ENCODE measurements at regions not wholly inside any gene's neighbourhood (a gene's known extent, or its start where the extent isn't known, plus 50 kb on each side); places are given as distances from the start of the nearest gene placed in this dataset.

DNA sequence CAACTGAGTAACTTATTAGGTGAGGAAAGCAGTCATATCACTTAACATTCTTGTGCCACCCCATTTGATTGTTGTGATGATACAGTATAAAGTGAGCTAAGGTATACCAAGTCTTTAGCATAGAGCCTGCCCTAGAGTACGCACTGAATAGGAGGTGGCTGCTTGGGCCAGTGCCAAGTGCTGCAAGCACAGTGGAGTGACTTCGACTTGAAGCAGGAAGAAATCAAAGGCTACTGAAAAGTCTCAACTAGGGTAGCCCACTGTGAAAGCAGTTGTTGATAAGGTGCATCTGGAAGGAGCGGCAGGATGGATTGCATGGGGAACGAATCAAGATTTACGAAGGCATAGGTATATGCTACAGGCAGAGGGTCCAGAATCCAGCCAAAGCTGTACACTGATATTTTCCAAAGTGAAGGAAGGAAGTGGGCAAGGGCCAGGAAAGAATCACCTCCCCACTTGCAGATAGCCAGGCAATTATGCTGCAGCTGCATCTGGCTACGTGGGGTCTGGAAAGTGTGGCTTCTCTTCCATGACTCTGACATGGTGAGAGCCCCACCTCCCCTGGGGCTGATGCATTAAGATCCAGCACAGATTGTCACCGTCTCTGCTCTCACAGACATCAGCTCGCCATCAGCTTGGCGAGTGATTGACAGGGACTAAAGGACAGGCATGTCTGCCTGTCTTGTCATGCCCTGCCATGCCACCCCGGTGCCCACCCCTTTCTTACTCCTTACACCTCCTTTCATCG, 287.0 kb upstream of the PLXNA2 start:
- 56 to 59% methylated on average over 11 of the region's 11 CpGs for WGBS, 2 donors
- intact Hi-C loops (cut with DNase I) = no loop called here
- no peaks in the 10 kb centered on the region for H3K9me3 ChIP-seq
- no peaks in the 10 kb centered on the region for H3K36me3 ChIP-seq
- TF ChIP-seq, protein P1, sequence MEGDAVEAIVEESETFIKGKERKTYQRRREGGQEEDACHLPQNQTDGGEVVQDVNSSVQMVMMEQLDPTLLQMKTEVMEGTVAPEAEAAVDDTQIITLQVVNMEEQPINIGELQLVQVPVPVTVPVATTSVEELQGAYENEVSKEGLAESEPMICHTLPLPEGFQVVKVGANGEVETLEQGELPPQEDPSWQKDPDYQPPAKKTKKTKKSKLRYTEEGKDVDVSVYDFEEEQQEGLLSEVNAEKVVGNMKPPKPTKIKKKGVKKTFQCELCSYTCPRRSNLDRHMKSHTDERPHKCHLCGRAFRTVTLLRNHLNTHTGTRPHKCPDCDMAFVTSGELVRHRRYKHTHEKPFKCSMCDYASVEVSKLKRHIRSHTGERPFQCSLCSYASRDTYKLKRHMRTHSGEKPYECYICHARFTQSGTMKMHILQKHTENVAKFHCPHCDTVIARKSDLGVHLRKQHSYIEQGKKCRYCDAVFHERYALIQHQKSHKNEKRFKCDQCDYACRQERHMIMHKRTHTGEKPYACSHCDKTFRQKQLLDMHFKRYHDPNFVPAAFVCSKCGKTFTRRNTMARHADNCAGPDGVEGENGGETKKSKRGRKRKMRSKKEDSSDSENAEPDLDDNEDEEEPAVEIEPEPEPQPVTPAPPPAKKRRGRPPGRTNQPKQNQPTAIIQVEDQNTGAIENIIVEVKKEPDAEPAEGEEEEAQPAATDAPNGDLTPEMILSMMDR (IDR thresholded peaks at IDR 0.05) = no peak
- H3K27me3 ChIP-seq = no peaks in the 10 kb centered on the region
- DNase-seq = no peak
- ATAC-seq = no peak
- FAIRE-seq = no peak
- no peak overlapping the region for H3K27ac ChIP-seq
- H3K4me3 ChIP-seq = no peak overlapping the region
- H3K4me1 ChIP-seq = no peaks in the 10 kb centered on the region

DNA sequence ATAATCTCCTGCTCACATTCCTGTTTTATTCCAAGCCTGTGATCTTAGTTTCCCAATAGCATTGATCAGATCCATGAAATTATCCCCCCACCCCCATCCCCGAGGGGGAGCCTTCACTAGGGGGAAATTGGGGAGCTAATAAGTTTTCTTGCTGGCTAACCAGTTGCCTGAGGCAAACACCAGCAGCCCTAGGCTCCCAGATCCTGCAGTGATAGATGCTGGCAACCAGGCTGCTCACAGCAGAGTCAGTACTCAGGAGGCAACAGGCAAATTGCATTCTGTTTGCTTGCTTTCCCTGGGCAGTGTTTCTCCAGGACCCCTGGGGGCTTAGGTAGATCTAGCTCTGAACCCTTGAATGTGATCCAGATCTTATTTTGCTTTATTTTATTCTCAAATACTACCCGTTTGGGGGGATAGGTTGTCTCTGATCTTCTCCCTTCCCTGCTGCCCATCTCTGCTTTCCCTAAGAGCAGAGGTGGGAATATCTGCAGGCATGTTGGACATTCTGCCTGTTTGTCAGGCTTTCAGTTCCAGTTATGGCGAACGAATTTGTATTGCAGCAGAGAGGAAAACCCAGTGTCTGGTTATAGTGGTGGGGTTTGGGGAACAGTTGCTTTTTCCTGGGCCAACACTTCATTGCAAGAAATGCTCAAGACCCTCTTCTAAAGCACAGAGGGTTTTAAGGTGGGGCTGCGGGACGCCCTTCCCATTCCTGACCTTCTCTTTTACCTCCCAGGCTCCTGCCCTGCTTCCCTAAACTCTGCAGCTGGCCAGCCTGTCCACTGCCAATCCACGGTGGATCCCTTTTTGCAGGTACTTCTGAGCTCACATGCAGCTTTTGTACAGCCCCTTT, 289.8 kb upstream of the PLXNA2 start:
- intact Hi-C loops (cut with DNase I) = no loop called here
- FAIRE-seq (no peak), DNase-seq (no peak), ATAC-seq (no peak)
- TF ChIP-seq, protein P1 (IDR thresholded peaks at IDR 0.05) = no peak
- peaks cover 0 to 4% (median 0%) of the 10 kb centered on the region in 4 donors for H3K27me3 ChIP-seq
- no peak overlapping the region for H3K27ac ChIP-seq
- 58 to 66% methylated on average over 7 of the region's 7 CpGs for WGBS, 2 donors
- H3K36me3 ChIP-seq = no peaks in the 10 kb centered on the region
- no peak overlapping the region for H3K4me3 ChIP-seq
- H3K9me3 ChIP-seq = no peaks in the 10 kb centered on the region
- H3K4me1 ChIP-seq = no peaks in the 10 kb centered on the region

DNA sequence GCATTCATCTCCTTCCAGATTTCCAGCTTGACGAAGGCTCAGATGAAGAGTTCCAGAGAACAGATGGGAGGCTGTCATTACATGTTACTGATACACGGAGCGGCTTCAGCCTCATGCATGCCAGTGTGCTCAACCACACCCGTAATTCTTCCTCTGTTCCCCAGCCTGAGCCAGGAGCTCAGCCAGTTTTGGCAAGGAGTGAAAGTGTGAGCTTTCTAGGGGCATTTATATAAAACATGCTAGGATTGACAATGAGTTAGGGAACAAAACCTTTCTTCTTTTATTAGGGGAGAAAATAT, 290.4 kb upstream of the PLXNA2 start:
- no peak for FAIRE-seq
- DNase-seq = no peak
- ATAC-seq = no peak
- TF ChIP-seq, protein P1 (IDR thresholded peaks at IDR 0.05) = no peak
- no peaks in the 10 kb centered on the region for H3K4me1 ChIP-seq
- no peaks in the 10 kb centered on the region for H3K9me3 ChIP-seq
- no peak overlapping the region for H3K27ac ChIP-seq
- intact Hi-C loops (cut with DNase I) = no loop called here
- 66 to 70% methylated on average over 4 of the region's 4 CpGs for WGBS, 2 donors
- H3K27me3 ChIP-seq = peaks cover 0 to 4% (median 0%) of the 10 kb centered on the region in 4 donors
- H3K4me3 ChIP-seq = no peak overlapping the region
- no peaks in the 10 kb centered on the region for H3K36me3 ChIP-seq

DNA sequence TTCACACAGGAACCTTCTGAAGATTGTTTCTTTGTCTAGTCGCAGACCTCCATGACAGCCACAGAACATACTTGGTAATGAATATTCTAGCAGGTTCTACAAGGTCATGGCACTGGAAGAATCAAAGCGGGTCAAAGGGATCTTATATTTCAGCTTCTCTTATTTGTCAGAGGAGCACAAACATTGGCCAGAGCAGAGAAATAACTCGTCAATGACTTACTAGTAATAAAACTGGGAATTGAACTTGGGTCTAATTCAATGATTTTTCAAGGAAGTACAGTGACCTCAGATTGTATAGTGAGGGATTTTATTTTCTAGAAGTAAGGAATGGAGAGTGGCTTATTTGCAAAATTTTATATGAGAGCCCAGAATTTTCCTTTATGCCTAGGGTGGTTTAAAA, 290.8 kb upstream of the PLXNA2 start:
- WGBS, 2 donors = 70 to 71% methylated on average over 3 of the region's 3 CpGs
- Histone ChIP-seq H3K36me3 (no peaks in the 10 kb centered on the region), H3K27ac (no peak overlapping the region), H3K4me3 (no peak overlapping the region), H3K9me3 (no peaks in the 10 kb centered on the region), H3K27me3 (peaks cover 0 to 4% (median 0%) of the 10 kb centered on the region in 4 donors), H3K4me1 (no peaks in the 10 kb centered on the region)
- DNase-seq (no peak), FAIRE-seq (no peak), ATAC-seq (no peak)
- TF ChIP-seq, protein P1 (IDR thresholded peaks at IDR 0.05) = no peak
- intact Hi-C loops (cut with DNase I) = no loop called here

DNA sequence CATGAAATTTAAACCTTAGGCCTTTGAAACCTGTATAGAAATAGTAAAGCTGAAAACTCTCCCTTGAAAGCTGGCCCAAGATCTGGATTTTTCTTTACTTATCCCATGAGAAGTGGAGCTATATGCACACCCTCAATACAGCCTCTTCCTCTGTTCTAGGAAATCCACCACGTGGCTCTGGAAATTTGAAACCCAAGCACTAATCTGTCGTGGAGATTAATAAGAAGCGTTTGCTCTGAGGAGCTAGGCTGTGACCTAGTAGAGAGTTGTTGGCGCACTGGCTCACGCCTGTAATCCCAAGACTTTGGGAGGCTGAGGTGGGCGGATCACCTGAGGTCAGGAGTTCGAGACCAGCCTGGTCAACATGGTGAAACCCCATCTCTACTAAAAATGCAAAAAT, 291.3 kb upstream of the PLXNA2 start:
- FAIRE-seq = no peak

More for the DNA sequence above, 291.3 kb upstream of the PLXNA2 start:
- Histone ChIP-seq H3K27me3 (peaks cover 0 to 4% (median 0%) of the 10 kb centered on the region in 4 donors), H3K4me3 (no peak overlapping the region), H3K27ac (no peak overlapping the region), H3K36me3 (no peaks in the 10 kb centered on the region), H3K9me3 (no peaks in the 10 kb centered on the region), H3K4me1 (no peaks in the 10 kb centered on the region)
- no peak for DNase-seq
- ATAC-seq = no peak
- TF ChIP-seq, protein P1 (IDR thresholded peaks at IDR 0.05) = no peak
- 59% methylated on average over 7 of the region's 7 CpGs for WGBS, 2 donors
- intact Hi-C loops (cut with DNase I) = no loop called here
